ENCODE measurements at regions not wholly inside any gene's neighbourhood (a gene's known extent, or its start where the extent isn't known, plus 50 kb on each side); places are given as distances from the start of the nearest gene placed in this dataset.
A peak's percentile ranks its signal among the peaks of the same experiment; 100 is the strongest.

GRCh38 chr19:28400953-28401671, 811.8 kb downstream of the UQCRFS1 start (continued):
- no peak for TF ChIP-seq ZNF362 (tag by site-specific recombination; IDR thresholded peaks at IDR 0.05)
- TF ChIP-seq KLF1 (tag by site-specific recombination; IDR thresholded peaks at IDR 0.05): no peak
- TF ChIP-seq ZSCAN18 (tag by site-specific recombination; IDR thresholded peaks at IDR 0.05): no peak
- TF ChIP-seq ZFP69B (tag by site-specific recombination; IDR thresholded peaks at IDR 0.05): no peak
- no peak for TF ChIP-seq ZNF223 (tag by site-specific recombination; IDR thresholded peaks at IDR 0.05)
- TF ChIP-seq ZNF518A (tag by site-specific recombination; conservative IDR thresholded peaks at IDR 0.05; ENCODE audit: low read depth): no peak; the same call in 1 of the 2 replicates
- TF ChIP-seq KLF9 (tag by site-specific recombination; IDR thresholded peaks at IDR 0.05; ENCODE audit: low read depth): no peak
- no peak for TF ChIP-seq ZNF514 (tag by site-specific recombination; IDR thresholded peaks at IDR 0.05)
- 0 out of 2 replicates have a peak, but pooled peaks have one; percentile 57 for TF ChIP-seq ZSCAN30 (tag by site-specific recombination; IDR thresholded peaks at IDR 0.05)
- TF ChIP-seq ZNF660 (tag by site-specific recombination; IDR thresholded peaks at IDR 0.05): no peak
- TF ChIP-seq ZNF266 (tag by site-specific recombination; IDR thresholded peaks at IDR 0.05; ENCODE audit: low read depth): no peak
- TF ChIP-seq MEIS1 (CRISPR knock-in tag; IDR thresholded peaks at IDR 0.05; ENCODE audit: borderline replicate concordance): no peak
- no peak for TF ChIP-seq ZNF140 (tag by site-specific recombination; IDR thresholded peaks at IDR 0.05)
- TF ChIP-seq ZNF837 (tag by site-specific recombination; IDR thresholded peaks at IDR 0.05): no peak
- no peak for TF ChIP-seq ZNF16 (tag by site-specific recombination; IDR thresholded peaks at IDR 0.05; ENCODE audit: low read depth)
- TF ChIP-seq ZBTB17 (tag by site-specific recombination; IDR thresholded peaks at IDR 0.05): no peak
- no peak for TF ChIP-seq ZSCAN5A (tag by site-specific recombination; IDR thresholded peaks at IDR 0.05)
- no peak for TF ChIP-seq ZNF404 (tag by site-specific recombination; IDR thresholded peaks at IDR 0.05)
- peak; percentile 85 for TF ChIP-seq ZNF501 (tag by site-specific recombination; IDR thresholded peaks at IDR 0.05)
- TF ChIP-seq ZNF529 (tag by site-specific recombination; IDR thresholded peaks at IDR 0.05; ENCODE audit: insufficient replicate concordance): no peak
- no peak for TF ChIP-seq ZNF521 (tag by site-specific recombination; IDR thresholded peaks at IDR 0.05)
- TF ChIP-seq ZNF704 (tag by site-specific recombination; IDR thresholded peaks at IDR 0.05): no peak
- TF ChIP-seq ZNF311 (tag by site-specific recombination; IDR thresholded peaks at IDR 0.05; ENCODE audit: borderline replicate concordance): no peak
- no peak; the same call in 1 of the 2 replicates for TF ChIP-seq ZNF24 (tag by site-specific recombination; IDR thresholded peaks at IDR 0.05)
- TF ChIP-seq ZBTB7A (tag by site-specific recombination; IDR thresholded peaks at IDR 0.05; ENCODE audit: low read depth): peak; percentile 64; the same call in 1 of the 2 replicates
- no peak for TF ChIP-seq ZNF707 (tag by site-specific recombination; IDR thresholded peaks at IDR 0.05)
- TF ChIP-seq BCL11A (tag by site-specific recombination; IDR thresholded peaks at IDR 0.05; ENCODE audit: low read depth): no peak
- TF ChIP-seq YY1 (tag by site-specific recombination; IDR thresholded peaks at IDR 0.05): 0 out of 2 replicates have a peak, but pooled peaks have one; percentile 23
- TF ChIP-seq ZNF571 (tag by site-specific recombination; IDR thresholded peaks at IDR 0.05): no peak
- TF ChIP-seq ZFHX2 (tag by site-specific recombination; conservative IDR thresholded peaks at IDR 0.05): no peak
- no peak for TF ChIP-seq ZNF624 (tag by site-specific recombination; IDR thresholded peaks at IDR 0.05)
- TF ChIP-seq ZNF169 (tag by site-specific recombination; IDR thresholded peaks at IDR 0.05): no peak
